ENCODE measurements at regions not wholly inside any gene's neighbourhood (a gene's known extent, or its start where the extent isn't known, plus 50 kb on each side); places are given as distances from the start of the nearest gene placed in this dataset.

DNA sequence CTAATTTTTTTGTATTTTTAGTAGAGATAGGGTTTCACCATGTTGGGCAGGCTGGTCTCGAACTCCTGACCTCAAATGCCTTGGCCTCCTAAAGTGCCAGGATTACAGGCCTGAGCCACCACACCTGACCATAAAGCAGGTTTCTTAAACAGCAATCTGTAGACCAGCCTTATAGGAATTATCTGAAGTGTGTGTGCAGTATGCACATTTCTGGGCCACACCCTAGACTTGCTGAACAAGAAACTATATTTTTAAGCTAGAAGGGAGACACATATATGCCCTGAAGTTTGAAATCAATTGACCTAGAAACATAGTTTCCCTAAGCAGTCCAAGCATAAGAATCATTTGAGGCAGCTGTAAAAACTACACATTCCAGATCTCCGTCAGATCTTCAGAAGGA lies 805.7 kb downstream of the TUSC7 start:
- TF ChIP-seq KLF16 (IDR thresholded peaks at IDR 0.05) (no peak), ZNF280A (IDR thresholded peaks at IDR 0.05; ENCODE audit: low read depth, partially characterized antibody) (no peak), HDGF (IDR thresholded peaks at IDR 0.05) (no peak), FOXP1 (CRISPR knock-in tag; IDR thresholded peaks at IDR 0.05) (no peak), DDX20 (tag; IDR thresholded peaks at IDR 0.05; ENCODE audit: low read depth) (no peak)

All from K562 (cell line).